NOMO-1 treated with DMSO at 0.1 percent for 48 hours (cell line): ENCODE measurements at regions not wholly inside any gene's neighbourhood (a gene's known extent, or its start where the extent isn't known, plus 50 kb on each side); places are given as distances from the start of the nearest gene placed in this dataset.

ENCODE experiments used
- DNase-seq: peaks from one replicate; lab custom pipeline; 2025; ENCODE audit not compliant: unreplicated experiment; lab: John Stamatoyannopoulos, UW

GRCh38 chr13:47277774-47278173 lies 380.9 kb upstream of the HTR2A start:
- peak; percentile 4 for DNase-seq

- DNase-seq: no peak
These were observed 371.4 kb upstream of the HTR2A start for GRCh38 chr13:47268270-47268669.

GRCh38 chr13:47258384-47258783 lies 361.5 kb upstream of the HTR2A start:
- DNase-seq: no peak

GRCh38 chr13:47256618-47257017 lies 359.8 kb upstream of the HTR2A start:
- DNase-seq: peak; percentile 2

GRCh38 chr13:47252627-47253026 lies 355.8 kb upstream of the HTR2A start:
- no peak for DNase-seq

- DNase-seq: no peak
These were observed 354.9 kb upstream of the HTR2A start for GRCh38 chr13:47251771-47252170.

- no peak for DNase-seq
These were observed 353.3 kb upstream of the HTR2A start for GRCh38 chr13:47250146-47250545.

GRCh38 chr13:47249266-47249665 lies 352.4 kb upstream of the HTR2A start:
- DNase-seq: no peak

GRCh38 chr13:47241446-47241845 lies 344.6 kb upstream of the HTR2A start:
- no peak for DNase-seq

- no peak for DNase-seq
These were observed 342.2 kb upstream of the HTR2A start for GRCh38 chr13:47239025-47239424.

- DNase-seq: no peak
These were observed 340.7 kb upstream of the HTR2A start for GRCh38 chr13:47237571-47237970.

- no peak for DNase-seq
These were observed 336.9 kb upstream of the HTR2A start for GRCh38 chr13:47233734-47234133.

GRCh38 chr13:47232516-47232915 lies 335.7 kb upstream of the HTR2A start:
- no peak for DNase-seq

- DNase-seq: no peak
These were observed 333.3 kb upstream of the HTR2A start for GRCh38 chr13:47230155-47230554.

GRCh38 chr13:47226516-47226915 lies 329.7 kb upstream of the HTR2A start:
- DNase-seq: no peak

- no peak for DNase-seq
These were observed 323.7 kb upstream of the HTR2A start for GRCh38 chr13:47220453-47221140.

- no peak for DNase-seq
These were observed 321.8 kb upstream of the HTR2A start for GRCh38 chr13:47218611-47219010.

GRCh38 chr13:47216176-47216822 lies 319.4 kb upstream of the HTR2A start:
- peak; percentile 84 for DNase-seq

GRCh38 chr13:47215736-47216135 lies 318.9 kb upstream of the HTR2A start:
- no peak for DNase-seq

- DNase-seq: no peak
These were observed 316.2 kb upstream of the HTR2A start for GRCh38 chr13:47213047-47213446.

- no peak for DNase-seq
These were observed 314.3 kb upstream of the HTR2A start for GRCh38 chr13:47211106-47211505.

GRCh38 chr13:47206111-47206510 lies 309.3 kb upstream of the HTR2A start:
- DNase-seq: no peak
